ENCODE measurements at regions not wholly inside any gene's neighbourhood (a gene's known extent, or its start where the extent isn't known, plus 50 kb on each side); places are given as distances from the start of the nearest gene placed in this dataset.

GRCh38 chr3:177599837-177600236 lies 402.6 kb upstream of the TBL1XR1 start:
- TF ChIP-seq MAX (IDR thresholded peaks at IDR 0.05; ENCODE audit: low read depth, low read length): no peak
- no peak for TF ChIP-seq CTCF (IDR thresholded peaks at IDR 0.05; ENCODE audit: low read depth, low read length)
- TF ChIP-seq POLR2A (IDR thresholded peaks at IDR 0.05; ENCODE audit: extremely low read depth, insufficient read length): no peak
